BE2C (cell line): ENCODE measurements at regions not wholly inside any gene's neighbourhood (a gene's known extent, or its start where the extent isn't known, plus 50 kb on each side); places are given as distances from the start of the nearest gene placed in this dataset.

Source experiments
- DNase-seq: peaks from one replicate; pipeline ENCODE4 v3.0.0-alpha.2; 2020
- H3K27me3 ChIP-seq: fragments of 250-450 bp; sonication (Bioruptor Pico); 2 replicates; pipeline ENCODE4 v1.5.1; 2020; ENCODE audit warnings: mild to moderate bottlenecking
- H3K36me3 ChIP-seq: fragments of 250-450 bp; sonication (Bioruptor Pico); 2 replicates; pipeline ENCODE4 v1.5.1; 2020; ENCODE audit warnings: mild to moderate bottlenecking
- H3K4me1 ChIP-seq: fragments of 250-450 bp; sonication (Bioruptor Pico); 2 replicates; pipeline ENCODE4 v1.5.1; 2020
- H3K4me3 ChIP-seq: 2 replicates; pipeline ENCODE4 v1.5.1; 2011; ENCODE audit warnings: low read depth, low read length
- H3K9me3 ChIP-seq: fragments of 250-450 bp; sonication (Bioruptor Pico); 2 replicates; pipeline ENCODE4 v1.5.1; 2020
- TF ChIP-seq, protein P1 (sequence below): IDR thresholded peaks from 2 replicates; pipeline ENCODE4 v1.5.1; 2012; ENCODE audit warnings: mild to moderate bottlenecking, low read depth, low read length

- Histone ChIP-seq H3K9me3 (no peaks in the 10 kb centered on the region), H3K4me1 (peaks cover 6% of the 10 kb centered on the region; the same call in 1 of the 2 replicates), H3K4me3 (no peak overlapping the region), H3K27me3 (no peaks in the 10 kb centered on the region), H3K36me3 (no peaks in the 10 kb centered on the region)
- no peak for DNase-seq
- TF ChIP-seq, protein P1, sequence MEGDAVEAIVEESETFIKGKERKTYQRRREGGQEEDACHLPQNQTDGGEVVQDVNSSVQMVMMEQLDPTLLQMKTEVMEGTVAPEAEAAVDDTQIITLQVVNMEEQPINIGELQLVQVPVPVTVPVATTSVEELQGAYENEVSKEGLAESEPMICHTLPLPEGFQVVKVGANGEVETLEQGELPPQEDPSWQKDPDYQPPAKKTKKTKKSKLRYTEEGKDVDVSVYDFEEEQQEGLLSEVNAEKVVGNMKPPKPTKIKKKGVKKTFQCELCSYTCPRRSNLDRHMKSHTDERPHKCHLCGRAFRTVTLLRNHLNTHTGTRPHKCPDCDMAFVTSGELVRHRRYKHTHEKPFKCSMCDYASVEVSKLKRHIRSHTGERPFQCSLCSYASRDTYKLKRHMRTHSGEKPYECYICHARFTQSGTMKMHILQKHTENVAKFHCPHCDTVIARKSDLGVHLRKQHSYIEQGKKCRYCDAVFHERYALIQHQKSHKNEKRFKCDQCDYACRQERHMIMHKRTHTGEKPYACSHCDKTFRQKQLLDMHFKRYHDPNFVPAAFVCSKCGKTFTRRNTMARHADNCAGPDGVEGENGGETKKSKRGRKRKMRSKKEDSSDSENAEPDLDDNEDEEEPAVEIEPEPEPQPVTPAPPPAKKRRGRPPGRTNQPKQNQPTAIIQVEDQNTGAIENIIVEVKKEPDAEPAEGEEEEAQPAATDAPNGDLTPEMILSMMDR, result no peak
Observed at GRCh38 chrX:118207831-118208453, 91.3 kb upstream of the KLHL13 start.

GRCh38 chrX:118208481-118208880, 91.9 kb upstream of the KLHL13 start:
- Histone ChIP-seq H3K4me1 (peaks cover 7% of the 10 kb centered on the region; the same call in 1 of the 2 replicates), H3K27me3 (no peaks in the 10 kb centered on the region), H3K36me3 (no peaks in the 10 kb centered on the region), H3K9me3 (no peaks in the 10 kb centered on the region), H3K4me3 (no peak overlapping the region)
- TF ChIP-seq, protein P1, result no peak
- no peak for DNase-seq

- H3K36me3 ChIP-seq, result no peaks in the 10 kb centered on the region
- DNase-seq, result no peak
- peaks cover 25% of the 10 kb centered on the region for H3K4me1 ChIP-seq
- no peaks in the 10 kb centered on the region for H3K27me3 ChIP-seq
- H3K4me3 ChIP-seq, result no peak overlapping the region
- H3K9me3 ChIP-seq, result no peaks in the 10 kb centered on the region
- TF ChIP-seq, protein P1, result no peak
Observed at GRCh38 chrX:118211891-118212816, 95.5 kb upstream of the KLHL13 start.

- TF ChIP-seq, protein P1, result no peak
- H3K9me3 ChIP-seq, result no peaks in the 10 kb centered on the region
- H3K4me3 ChIP-seq, result no peak overlapping the region
- H3K27me3 ChIP-seq, result no peaks in the 10 kb centered on the region
- H3K36me3 ChIP-seq, result no peaks in the 10 kb centered on the region
- no peak for DNase-seq
- peaks cover 27% of the 10 kb centered on the region for H3K4me1 ChIP-seq
Observed at GRCh38 chrX:118212817-118213183, 96.2 kb upstream of the KLHL13 start.

- Histone ChIP-seq H3K36me3 (no peaks in the 10 kb centered on the region), H3K9me3 (no peaks in the 10 kb centered on the region), H3K4me1 (peaks cover 40% of the 10 kb centered on the region), H3K4me3 (no peak overlapping the region), H3K27me3 (no peaks in the 10 kb centered on the region)
- TF ChIP-seq, protein P1, result no peak
- no peak for DNase-seq
Observed at GRCh38 chrX:118215346-118215745, 98.7 kb upstream of the KLHL13 start.

GRCh38 chrX:118216087-118216486, 99.5 kb upstream of the KLHL13 start:
- H3K27me3 ChIP-seq, result no peaks in the 10 kb centered on the region
- TF ChIP-seq, protein P1, result no peak
- H3K9me3 ChIP-seq, result no peaks in the 10 kb centered on the region
- H3K36me3 ChIP-seq, result no peaks in the 10 kb centered on the region
- H3K4me1 ChIP-seq, result peaks cover 43% of the 10 kb centered on the region
- no peak for DNase-seq
- no peak overlapping the region; the same call in 1 of the 2 replicates for H3K4me3 ChIP-seq
